ENCODE measurements at regions not wholly inside any gene's neighbourhood (a gene's known extent, or its start where the extent isn't known, plus 50 kb on each side); places are given as distances from the start of the nearest gene placed in this dataset.

- Histone ChIP-seq H3K9me3 (ENCODE audit: low read length) (no peaks in the 10 kb centered on the region), H3K4me3 (ENCODE audit: low read length) (no peak overlapping the region), H3K4me1 (ENCODE audit: insufficient read depth, low read length) (no peaks in the 10 kb centered on the region), H2AFZ (ENCODE audit: low read depth, low read length) (no peak overlapping the region), H3K27me3 (ENCODE audit: insufficient read depth, low read length) (no peaks in the 10 kb centered on the region), H3K36me3 (ENCODE audit: insufficient read depth, low read length) (no peaks in the 10 kb centered on the region)
These were observed 77.0 kb upstream of the PTPN1 start for GRCh38 chr20:50433001-50433761.

DNA sequence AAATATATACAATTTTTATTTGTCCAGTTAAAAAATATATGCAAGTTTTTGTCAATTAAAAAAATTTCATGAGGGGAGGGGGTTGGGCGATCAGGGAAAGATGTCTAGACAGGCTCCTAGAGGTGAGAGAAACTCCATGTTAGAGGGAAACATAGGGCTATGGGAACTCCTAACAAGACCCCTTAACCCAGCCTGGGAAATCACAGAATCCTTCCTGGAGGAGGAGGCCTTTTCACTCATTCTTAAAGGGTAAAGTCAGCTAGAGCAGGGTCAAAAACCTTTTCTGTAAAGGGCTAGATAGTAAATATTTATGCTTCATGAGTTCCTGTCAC is 75.9 kb upstream of the PTPN1 start:
- no peak overlapping the region for H3K4me3 ChIP-seq (ENCODE audit: low read length)
- no peaks in the 10 kb centered on the region for H3K27me3 ChIP-seq (ENCODE audit: insufficient read depth, low read length)
- no peak overlapping the region for H2AFZ ChIP-seq (ENCODE audit: low read depth, low read length)
- H3K36me3 ChIP-seq (ENCODE audit: insufficient read depth, low read length) = no peaks in the 10 kb centered on the region
- no peaks in the 10 kb centered on the region for H3K4me1 ChIP-seq (ENCODE audit: insufficient read depth, low read length)
- H3K9me3 ChIP-seq (ENCODE audit: low read length) = no peaks in the 10 kb centered on the region

- Histone ChIP-seq H3K36me3 (ENCODE audit: insufficient read depth, low read length) (no peaks in the 10 kb centered on the region), H3K27me3 (ENCODE audit: insufficient read depth, low read length) (peaks cover 3% of the 10 kb centered on the region), H3K4me1 (ENCODE audit: insufficient read depth, low read length) (no peaks in the 10 kb centered on the region), H3K9me3 (ENCODE audit: low read length) (no peaks in the 10 kb centered on the region), H2AFZ (ENCODE audit: low read depth, low read length) (no peak overlapping the region), H3K4me3 (ENCODE audit: low read length) (no peak overlapping the region)
These were observed 75.4 kb upstream of the PTPN1 start for GRCh38 chr20:50434653-50435396.

GRCh38 chr20:50435397-50436051 is 74.7 kb upstream of the PTPN1 start:
- Histone ChIP-seq H2AFZ (ENCODE audit: low read depth, low read length) (no peak overlapping the region), H3K4me1 (ENCODE audit: insufficient read depth, low read length) (no peaks in the 10 kb centered on the region), H3K27me3 (ENCODE audit: insufficient read depth, low read length) (peaks cover 3% of the 10 kb centered on the region), H3K4me3 (ENCODE audit: low read length) (no peak overlapping the region), H3K9me3 (ENCODE audit: low read length) (no peaks in the 10 kb centered on the region), H3K36me3 (ENCODE audit: insufficient read depth, low read length) (no peaks in the 10 kb centered on the region)

GRCh38 chr20:50436052-50436656 is 74.0 kb upstream of the PTPN1 start:
- Histone ChIP-seq H2AFZ (ENCODE audit: low read depth, low read length) (no peak overlapping the region), H3K4me3 (ENCODE audit: low read length) (no peak overlapping the region), H3K36me3 (ENCODE audit: insufficient read depth, low read length) (no peaks in the 10 kb centered on the region), H3K9me3 (ENCODE audit: low read length) (no peaks in the 10 kb centered on the region), H3K4me1 (ENCODE audit: insufficient read depth, low read length) (no peaks in the 10 kb centered on the region), H3K27me3 (ENCODE audit: insufficient read depth, low read length) (peaks cover 3% of the 10 kb centered on the region)

GRCh38 chr20:50436696-50437095 is 73.5 kb upstream of the PTPN1 start:
- no peak overlapping the region for H2AFZ ChIP-seq (ENCODE audit: low read depth, low read length)
- H3K4me1 ChIP-seq (ENCODE audit: insufficient read depth, low read length) = no peaks in the 10 kb centered on the region
- H3K9me3 ChIP-seq (ENCODE audit: low read length) = no peaks in the 10 kb centered on the region
- no peaks in the 10 kb centered on the region for H3K36me3 ChIP-seq (ENCODE audit: insufficient read depth, low read length)
- peaks cover 3% of the 10 kb centered on the region for H3K27me3 ChIP-seq (ENCODE audit: insufficient read depth, low read length)
- H3K4me3 ChIP-seq (ENCODE audit: low read length) = no peak overlapping the region

GRCh38 chr20:50438986-50439407 is 71.2 kb upstream of the PTPN1 start:
- H3K36me3 ChIP-seq (ENCODE audit: insufficient read depth, low read length) = no peaks in the 10 kb centered on the region
- no peak overlapping the region for H3K4me3 ChIP-seq (ENCODE audit: low read length)

GRCh38 chr20:50439539-50440453 is 70.4 kb upstream of the PTPN1 start:
- H3K36me3 ChIP-seq (ENCODE audit: insufficient read depth, low read length) = no peaks in the 10 kb centered on the region
- H2AFZ ChIP-seq (ENCODE audit: low read depth, low read length) = no peak overlapping the region
- no peak overlapping the region for H3K4me3 ChIP-seq (ENCODE audit: low read length)
- no peaks in the 10 kb centered on the region for H3K9me3 ChIP-seq (ENCODE audit: low read length)
- no peaks in the 10 kb centered on the region for H3K4me1 ChIP-seq (ENCODE audit: insufficient read depth, low read length)
- peaks cover 3% of the 10 kb centered on the region for H3K27me3 ChIP-seq (ENCODE audit: insufficient read depth, low read length)

More at GRCh38 chr20:50438986-50439407, 71.2 kb upstream of the PTPN1 start:
- H2AFZ ChIP-seq (ENCODE audit: low read depth, low read length) = no peak overlapping the region
- peaks cover 3% of the 10 kb centered on the region for H3K27me3 ChIP-seq (ENCODE audit: insufficient read depth, low read length)
- no peaks in the 10 kb centered on the region for H3K4me1 ChIP-seq (ENCODE audit: insufficient read depth, low read length)
- no peaks in the 10 kb centered on the region for H3K9me3 ChIP-seq (ENCODE audit: low read length)

- Histone ChIP-seq H3K4me3 (ENCODE audit: low read length) (no peak overlapping the region), H3K9me3 (ENCODE audit: low read length) (no peaks in the 10 kb centered on the region), H3K4me1 (ENCODE audit: insufficient read depth, low read length) (no peaks in the 10 kb centered on the region), H2AFZ (ENCODE audit: low read depth, low read length) (no peak overlapping the region), H3K27me3 (ENCODE audit: insufficient read depth, low read length) (peaks cover 3% of the 10 kb centered on the region), H3K36me3 (ENCODE audit: insufficient read depth, low read length) (no peaks in the 10 kb centered on the region)
These were observed 67.7 kb upstream of the PTPN1 start for GRCh38 chr20:50442512-50442911.

GRCh38 chr20:50445354-50446151 is 64.6 kb upstream of the PTPN1 start:
- H2AFZ ChIP-seq (ENCODE audit: low read depth, low read length) = no peak overlapping the region
- H3K27me3 ChIP-seq (ENCODE audit: insufficient read depth, low read length) = peaks cover 4% of the 10 kb centered on the region
- no peaks in the 10 kb centered on the region for H3K9me3 ChIP-seq (ENCODE audit: low read length)
- no peaks in the 10 kb centered on the region for H3K36me3 ChIP-seq (ENCODE audit: insufficient read depth, low read length)
- H3K4me1 ChIP-seq (ENCODE audit: insufficient read depth, low read length) = no peaks in the 10 kb centered on the region
- no peak overlapping the region for H3K4me3 ChIP-seq (ENCODE audit: low read length)

GRCh38 chr20:50446351-50447101 is 63.7 kb upstream of the PTPN1 start:
- Histone ChIP-seq H3K36me3 (ENCODE audit: insufficient read depth, low read length) (no peaks in the 10 kb centered on the region), H3K9me3 (ENCODE audit: low read length) (no peaks in the 10 kb centered on the region), H3K4me3 (ENCODE audit: low read length) (no peak overlapping the region), H2AFZ (ENCODE audit: low read depth, low read length) (no peak overlapping the region), H3K4me1 (ENCODE audit: insufficient read depth, low read length) (peaks cover 9% of the 10 kb centered on the region), H3K27me3 (ENCODE audit: insufficient read depth, low read length) (peaks cover 11% of the 10 kb centered on the region)

Data from neuron (in vitro differentiated cells).